K562 (cell line): ENCODE measurements at regions not wholly inside any gene's neighbourhood (a gene's known extent, or its start where the extent isn't known, plus 50 kb on each side); places are given as distances from the start of the nearest gene placed in this dataset.

ENCODE experiments used
- ATAC-seq: fragments of 200-7000 bp; cut with Tn5 transposase; 3 replicates; pipeline ENCODE4 v1.9.1; 2020; ENCODE audit warnings: moderate library complexity
- BruUV-seq: library from RNA; stranded (reverse); fragments of 400-500 nt; replicated peaks from 2 replicates; lab custom pipeline; 2021; lab: Mats Ljungman, UMichigan
- CTCF ChIA-PET: fragments of 300-600 bp; formaldehyde crosslinking; extraction: SDS; loops from one replicate; lab custom pipeline; 2021; ENCODE audit warnings: low intra/inter-chr PET ratio; lab: Yijun Ruan, JAX
- POLR2A ChIA-PET: fragments of 300-600, 350-650 bp; sonication (Branson Sonifier 250); formaldehyde crosslinking; extraction: SDS; loops from one replicate; lab custom pipeline; 2021; ENCODE audit warnings: antibody characterized with exemption, inconsistent platforms; lab: Yijun Ruan, JAX
- DNase-seq, 4 experiments: peaks; one replicate each; pipeline versions ENCODE4 v3.0.0 to v3.0.0-alpha.2; 2011 to 2018; ENCODE audit warnings: low spot score in 3 of 4, mixed read lengths in 3 of 4; ENCODE audit errors: extremely low read depth in 1 of 4
- FAIRE-seq: peaks from 2 replicates; lab custom pipeline; 2011; peaks lifted over from hg19 to GRCh38; lab: Jason Lieb, UNC
- H2AFZ ChIP-seq: 2 replicates; pipeline ENCODE4 v1.6.0; 2011; ENCODE audit warnings: low read depth, low read length, control low read depth, inconsistent platforms
- H3K27ac ChIP-seq: fragments of 200-600 bp; 3 replicates; pipeline ENCODE4 v1.8.0; 2011; ENCODE audit warnings: low read depth, mild to moderate bottlenecking, control low read depth, inconsistent platforms, low read length, moderate library complexity, mixed read lengths; ENCODE audit errors: extremely low read depth
- H3K27me3 ChIP-seq, 2 experiments: fragments of 300-600 bp in 1 of 2; 2 replicates in 1 of 2; 3 replicates in 1 of 2; pipeline versions ENCODE4 v1.6.0 to v1.8.0; 2011; ENCODE audit warnings: inconsistent platforms in 2 of 2, low read length in 2 of 2, mild to moderate bottlenecking in 1 of 2, mixed read lengths in 1 of 2, moderate library complexity in 1 of 2; ENCODE audit not compliant: control insufficient read depth in 2 of 2, insufficient read depth in 2 of 2
- H3K36me3 ChIP-seq: fragments of 300-600 bp; 3 replicates; pipeline ENCODE4 v1.8.0; 2011; ENCODE audit warnings: mild to moderate bottlenecking, low read length, inconsistent platforms; ENCODE audit not compliant: control insufficient read depth, insufficient read depth
- H3K4me1 ChIP-seq, 2 experiments: fragments of 200-600 bp in 1 of 2; replicated peaks in 1 of 2; 2 replicates in 1 of 2; 3 replicates in 1 of 2; pipeline versions ENCODE4 v1.5.1 to v1.8.0; 2011; ENCODE audit warnings: inconsistent platforms in 2 of 2, low read length in 2 of 2, mild to moderate bottlenecking in 1 of 2, mixed read lengths in 1 of 2, moderate library complexity in 1 of 2; ENCODE audit not compliant: control insufficient read depth in 2 of 2, insufficient read depth in 2 of 2
- H3K4me2 ChIP-seq: 2 replicates; pipeline ENCODE4 v1.6.1; 2011; ENCODE audit warnings: low read length, control low read depth, inconsistent platforms, mixed read lengths; ENCODE audit not compliant: insufficient read depth
- H3K4me3 ChIP-seq: fragments of 200-600 bp; sonication (generic), shearing (Covaris generic); 2 replicates; pipeline ENCODE4 v1.5.1; 2016; ENCODE audit warnings: control low read depth, inconsistent platforms
- H3K79me2 ChIP-seq: fragments of 200-600 bp; 3 replicates; pipeline ENCODE4 v1.8.0; 2011; ENCODE audit warnings: low read length, inconsistent platforms; ENCODE audit not compliant: control insufficient read depth, insufficient read depth
- H3K9ac ChIP-seq, 2 experiments: 2 replicates each; pipeline versions ENCODE4 v1.6.0 to v1.6.1; 2011; ENCODE audit warnings: low read depth in 2 of 2, low read length in 2 of 2, control low read depth in 1 of 2, inconsistent platforms in 1 of 2, mild to moderate bottlenecking in 1 of 2, mixed read lengths in 1 of 2; ENCODE audit not compliant: insufficient read depth in 1 of 2
- H3K9me1 ChIP-seq: one replicate; pipeline ENCODE4 v1.6.0; 2011; ENCODE audit warnings: inconsistent platforms, mild to moderate bottlenecking, low read length, moderate library complexity; ENCODE audit not compliant: control insufficient read depth, insufficient read depth
- H3K9me3 ChIP-seq: replicated peaks from 2 replicates; pipeline ENCODE4 v1.5.1; 2011; ENCODE audit warnings: low read depth, low read length, inconsistent platforms; ENCODE audit not compliant: control insufficient read depth, insufficient read depth
- H4K20me1 ChIP-seq: replicated peaks from 2 replicates; pipeline ENCODE4 v1.6.1; 2011; ENCODE audit warnings: low read length, inconsistent platforms, mixed read lengths; ENCODE audit not compliant: control insufficient read depth, insufficient read depth
- CHD1 ChIP-seq: fragments of 200-600 bp; sonication (generic); IDR thresholded peaks from one replicate; pipeline ENCODE4 v1.6.1; 2012; ENCODE audit warnings: mild to moderate bottlenecking, moderate library complexity, low read length, inconsistent platforms
- DEAF1 ChIP-seq: fragments of 450-650 bp; formaldehyde crosslinking; IDR thresholded peaks from 2 replicates; pipeline ENCODE4 v1.4.0; 2020; ENCODE audit warnings: mild to moderate bottlenecking, moderate library complexity
- E2F3 ChIP-seq: fragments of 250-450 bp; sonication (Bioruptor Pico); IDR thresholded peaks from 2 replicates; pipeline ENCODE4 v1.4.0; 2020; ENCODE audit warnings: mild to moderate bottlenecking
- FOXJ3 ChIP-seq: sonication (generic); formaldehyde crosslinking; IDR thresholded peaks from 2 replicates; pipeline ENCODE4 v1.4.0; 2020; ENCODE audit warnings: mild to moderate bottlenecking, missing genetic modification reagents
- FOXM1 ChIP-seq, 2 experiments: fragments of 450-650 bp in 1 of 2; sonication (generic) in 1 of 2; formaldehyde crosslinking in 1 of 2; IDR thresholded peaks; 2 replicates each; pipeline versions ENCODE4 v1.6.1 to v1.9.0; 2017 to 2022; ENCODE audit warnings: low read depth in 2 of 2, mild to moderate bottlenecking in 2 of 2, missing genetic modification reagents in 1 of 2, moderate library complexity in 1 of 2
- HEY1 ChIP-seq: fragments of 250-450 bp; sonication (Bioruptor Pico); IDR thresholded peaks from 2 replicates; pipeline ENCODE4 v1.5.0; 2020; ENCODE audit warnings: mild to moderate bottlenecking, moderate library complexity, borderline replicate concordance
- JUNB ChIP-seq: fragments of 450-650 bp; formaldehyde crosslinking; conservative IDR thresholded peaks from 2 replicates; pipeline ENCODE4 v1.4.0; 2020; ENCODE audit warnings: mild to moderate bottlenecking
- MTF1 ChIP-seq: fragments of 250-450 bp; sonication (Bioruptor Pico); IDR thresholded peaks from 2 replicates; pipeline ENCODE4 v1.9.0; 2021; ENCODE audit warnings: moderate library complexity, mild to moderate bottlenecking, inconsistent platforms, borderline replicate concordance
- PHF20 ChIP-seq: fragments of 450-650 bp; IDR thresholded peaks from 2 replicates; pipeline ENCODE4 v1.6.1; 2018; ENCODE audit not compliant: partially characterized antibody
- TAF1 ChIP-seq: IDR thresholded peaks from 2 replicates; pipeline ENCODE4 v1.6.1; 2011; ENCODE audit warnings: mild to moderate bottlenecking, low read length, moderate library complexity; ENCODE audit not compliant: insufficient read depth, control insufficient read depth, severe bottlenecking; ENCODE audit errors: extremely low read depth
- TARDBP ChIP-seq: fragments of 450-650 bp; IDR thresholded peaks from 2 replicates; pipeline ENCODE4 v1.6.1; 2016
- TEAD4 ChIP-seq, 2 experiments: sonication (generic) in 1 of 2; formaldehyde crosslinking in 1 of 2; IDR thresholded peaks; 2 replicates each; pipeline versions ENCODE4 v1.6.1 to v1.8.0; 2012 to 2022; ENCODE audit warnings: borderline replicate concordance in 1 of 2, inconsistent platforms in 1 of 2, low read length in 1 of 2, mild to moderate bottlenecking in 1 of 2, missing genetic modification reagents in 1 of 2
- ZNF41 ChIP-seq: fragments of 250-450 bp; sonication (Bioruptor Pico); conservative IDR thresholded peaks from 2 replicates; pipeline ENCODE4 v1.4.0; 2020; ENCODE audit warnings: mild to moderate bottlenecking
- WGBS: fragments of 100-300 bp; shearing (Covaris generic); methylation state at CpG from one replicate; pipeline ENCODE4 v1.1.6; 2016; ENCODE audit warnings: low coverage, mixed read lengths; ENCODE audit not compliant: insufficient coverage; ENCODE audit errors: missing lambda C conversion rate; 5-methylcytosine and 5-hydroxymethylcytosine counted together
- in situ Hi-C: fragments of 300-500 bp; cut with MboI; formaldehyde crosslinking; loops from 4 replicates; pipeline ENCODE4 v1.15.0; 2018; ENCODE audit warnings: inconsistent platforms, mixed read lengths
- intact Hi-C: fragments of 100-400 bp; cut with micrococcal nuclease; formaldehyde crosslinking; loops from 2 replicates; pipeline ENCODE4 v1.14.2; 2022
- TF ChIP-seq, protein P1 (sequence below): fragments of 150-350 bp; conservative IDR thresholded peaks from 2 replicates; pipeline ENCODE4 v1.6.1; 2014; ENCODE audit warnings: low read length
- TF ChIP-seq, protein P2 (sequence below): IDR thresholded peaks from 2 replicates; pipeline ENCODE4 v1.6.1; 2011; ENCODE audit not compliant: insufficient read length; ENCODE audit errors: extremely low read depth

DNA sequence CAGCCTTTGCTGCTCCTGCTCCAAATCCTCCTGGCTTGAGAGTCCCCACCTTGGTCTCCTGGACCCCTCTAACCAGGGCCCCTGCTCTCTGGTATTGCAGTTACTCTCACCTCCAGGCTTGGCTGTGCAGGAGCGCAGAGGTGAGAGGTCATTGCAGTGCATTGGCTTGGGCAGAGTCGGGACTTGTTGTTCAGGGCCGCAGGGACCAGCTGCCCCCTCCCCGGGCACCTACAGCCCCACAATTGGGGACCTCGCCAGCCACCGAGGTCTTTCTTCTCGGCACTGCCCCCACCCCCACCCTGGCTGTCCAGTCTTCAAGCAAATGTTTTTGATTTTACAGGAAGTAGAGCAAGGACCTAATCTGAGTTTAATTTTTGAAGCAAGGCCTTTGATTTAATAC is 65.5 kb upstream of the FGF3 start:
- TF ChIP-seq CHD1, result no peak
- TF ChIP-seq JUNB (CRISPR knock-in tag), result no peak
- TF ChIP-seq TAF1, result no peak
- TF ChIP-seq, protein P1, sequence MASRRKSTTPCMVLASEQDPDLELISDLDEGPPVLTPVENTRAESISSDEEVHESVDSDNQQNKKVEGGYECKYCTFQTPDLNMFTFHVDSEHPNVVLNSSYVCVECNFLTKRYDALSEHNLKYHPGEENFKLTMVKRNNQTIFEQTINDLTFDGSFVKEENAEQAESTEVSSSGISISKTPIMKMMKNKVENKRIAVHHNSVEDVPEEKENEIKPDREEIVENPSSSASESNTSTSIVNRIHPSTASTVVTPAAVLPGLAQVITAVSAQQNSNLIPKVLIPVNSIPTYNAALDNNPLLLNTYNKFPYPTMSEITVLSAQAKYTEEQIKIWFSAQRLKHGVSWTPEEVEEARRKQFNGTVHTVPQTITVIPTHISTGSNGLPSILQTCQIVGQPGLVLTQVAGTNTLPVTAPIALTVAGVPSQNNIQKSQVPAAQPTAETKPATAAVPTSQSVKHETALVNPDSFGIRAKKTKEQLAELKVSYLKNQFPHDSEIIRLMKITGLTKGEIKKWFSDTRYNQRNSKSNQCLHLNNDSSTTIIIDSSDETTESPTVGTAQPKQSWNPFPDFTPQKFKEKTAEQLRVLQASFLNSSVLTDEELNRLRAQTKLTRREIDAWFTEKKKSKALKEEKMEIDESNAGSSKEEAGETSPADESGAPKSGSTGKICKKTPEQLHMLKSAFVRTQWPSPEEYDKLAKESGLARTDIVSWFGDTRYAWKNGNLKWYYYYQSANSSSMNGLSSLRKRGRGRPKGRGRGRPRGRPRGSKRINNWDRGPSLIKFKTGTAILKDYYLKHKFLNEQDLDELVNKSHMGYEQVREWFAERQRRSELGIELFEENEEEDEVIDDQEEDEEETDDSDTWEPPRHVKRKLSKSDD, result no peak
- TF ChIP-seq E2F3, result no peak
- no peak for TF ChIP-seq DEAF1 (CRISPR knock-in tag)
- TF ChIP-seq TARDBP, result no peak
- TF ChIP-seq MTF1 (CRISPR knock-in tag), result no peak
- TF ChIP-seq FOXJ3 (CRISPR knock-in tag), result no peak
- TF ChIP-seq, protein P2, sequence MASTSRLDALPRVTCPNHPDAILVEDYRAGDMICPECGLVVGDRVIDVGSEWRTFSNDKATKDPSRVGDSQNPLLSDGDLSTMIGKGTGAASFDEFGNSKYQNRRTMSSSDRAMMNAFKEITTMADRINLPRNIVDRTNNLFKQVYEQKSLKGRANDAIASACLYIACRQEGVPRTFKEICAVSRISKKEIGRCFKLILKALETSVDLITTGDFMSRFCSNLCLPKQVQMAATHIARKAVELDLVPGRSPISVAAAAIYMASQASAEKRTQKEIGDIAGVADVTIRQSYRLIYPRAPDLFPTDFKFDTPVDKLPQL, result no peak
- TF ChIP-seq ZNF41 (CRISPR knock-in tag), result no peak
- no peak for TF ChIP-seq PHF20
- TF ChIP-seq FOXM1 (IDR thresholded peaks at IDR 0.05; ENCODE audit: low read depth), result no peak
- TF ChIP-seq FOXM1 (CRISPR knock-in tag; IDR thresholded peaks at IDR 0.05; ENCODE audit: low read depth), result no peak
- TF ChIP-seq HEY1 (CRISPR knock-in tag), result no peak
- TF ChIP-seq TEAD4 (IDR thresholded peaks at IDR 0.05; ENCODE audit: low read length), result no peak
- no peak for TF ChIP-seq TEAD4 (CRISPR knock-in tag; IDR thresholded peaks at IDR 0.05; ENCODE audit: borderline replicate concordance)
- in situ Hi-C loops (loop anchor here (10.0 kb wide), 1 partner anchor 200 kb away; no protein-coding TSS in a partner anchor), intact Hi-C loops (no loop called here)
- CTCF ChIA-PET, result no interaction called here
- Histone ChIP-seq H3K36me3 (no peaks in the 10 kb centered on the region), H3K27ac (no peak overlapping the region), H2AFZ (no peak overlapping the region), H3K27me3 (peaks cover 10 to 61% of the 10 kb centered on the region in 2 experiments; a peak in 4 of 5 replicates), H3K9me3 (no peaks in the 10 kb centered on the region), H4K20me1 (peaks cover 29% of the 10 kb centered on the region), H3K4me2 (no peak overlapping the region), H3K9me1 (no peaks in the 10 kb centered on the region), H3K4me3 (no peak overlapping the region), H3K4me1 (peaks cover 0 to 7% of the 10 kb centered on the region in 2 experiments; a peak in 2 of 5 replicates), H3K9ac (no peak overlapping the region), H3K79me2 (no peaks in the 10 kb centered on the region)
- BruUV-seq, result no TSS peak
- POLR2A ChIA-PET, result no interaction called here
- FAIRE-seq (no peak), DNase-seq (no peak), ATAC-seq (no peak)
- 2% methylated on average over 7 of the region's 7 CpGs for WGBS
